Spleen (tissue), 11 donors: ENCODE measurements at regions not wholly inside any gene's neighbourhood (a gene's known extent, or its start where the extent isn't known, plus 50 kb on each side); places are given as distances from the start of the nearest gene placed in this dataset.

Source experiments
- DNase-seq: peaks from one replicate; pipeline ENCODE4 v3.0.0-alpha.2; 2020
- H3K27ac ChIP-seq, 8 donors: fragments of 200-600 bp; sonication (generic) in 7 of 8; 1 replicate in 4 of 8; 2 replicates in 4 of 8; pipeline versions ENCODE4 v1.5.0 to v1.8.0; 2016 to 2021; ENCODE audit warnings: inconsistent platforms in 4 of 8, mild to moderate bottlenecking in 4 of 8, moderate library complexity in 1 of 8
- H3K27me3 ChIP-seq, 7 donors: fragments of 200-600 bp; sonication (generic) in 6 of 7; replicated peaks in 1 of 7; 1 replicate in 4 of 7; 2 replicates in 3 of 7; pipeline versions ENCODE4 v1.5.0 to v1.8.0; 2016 to 2021; ENCODE audit warnings: inconsistent platforms in 3 of 7, mild to moderate bottlenecking in 1 of 7
- H3K36me3 ChIP-seq, 6 donors: fragments of 200-600 bp; sonication (generic) in 5 of 6; 1 replicate in 4 of 6; 2 replicates in 2 of 6; pipeline versions ENCODE4 v1.5.0 to v1.8.0; 2016 to 2021; ENCODE audit warnings: inconsistent platforms in 2 of 6
- H3K4me1 ChIP-seq, 6 donors: fragments of 200-600 bp; sonication (generic) in 5 of 6; 1 replicate in 3 of 6; 2 replicates in 3 of 6; pipeline versions ENCODE4 v1.5.0 to v1.8.0; 2016 to 2021; ENCODE audit warnings: inconsistent platforms in 3 of 6
- H3K4me3 ChIP-seq, 8 donors: fragments of 200-600 bp; sonication (generic) in 7 of 8; 1 replicate in 4 of 8; 2 replicates in 4 of 8; pipeline versions ENCODE4 v1.5.0 to v1.8.0; 2016 to 2021; ENCODE audit warnings: inconsistent platforms in 4 of 8, mild to moderate bottlenecking in 4 of 8, moderate library complexity in 2 of 8
- H3K9me3 ChIP-seq, 8 donors: fragments of 200-600 bp; sonication (generic) in 7 of 8; 1 replicate in 4 of 8; 2 replicates in 4 of 8; pipeline versions ENCODE4 v1.5.0 to v1.8.0; 2016 to 2021; ENCODE audit warnings: inconsistent platforms in 4 of 8
- CTCF ChIP-seq, 11 experiments: fragments of 200-600 bp in 7 of 11; fragments of 450-650 bp in 4 of 11; sonication (generic) in 4 of 11; IDR thresholded peaks in 8 of 11; conservative IDR thresholded peaks in 3 of 11; 1 replicate in 7 of 11; 2 replicates in 4 of 11; pipeline versions ENCODE4 v1.4.0 to v1.8.0; 2016 to 2021; ENCODE audit warnings: antibody characterized with exemption in 11 of 11, inconsistent platforms in 4 of 11, mild to moderate bottlenecking in 1 of 11
- POLR2A ChIP-seq, 3 donors: fragments of 450-650 bp; IDR thresholded peaks; one replicate each; pipeline ENCODE4 v1.5.1; 2017; ENCODE audit warnings: antibody characterized with exemption in 3 of 3, mild to moderate bottlenecking in 1 of 3
- POLR2AphosphoS5 ChIP-seq, 3 donors: sonication (generic); formaldehyde crosslinking; IDR thresholded peaks; one replicate each; pipeline ENCODE4 v1.5.1; 2017; ENCODE audit warnings: antibody characterized with exemption in 3 of 3
- WGBS, 5 donors: extraction: QIAGEN DNeasy Blood & Tissue Kit in 3 of 5; methylation state at CpG; one replicate each; pipeline versions ENCODE4 v1.1.5 to v1.1.7; 2013 to 2018; 5-methylcytosine and 5-hydroxymethylcytosine counted together
- intact Hi-C: fragments of 100-400 bp; cut with DNase I; formaldehyde crosslinking; loops from one replicate; pipeline ENCODE4 v1.15.0; 2023; ENCODE audit warnings: low total_unique reads
- donor health status: healthy with polysubstance abuse.
- donor health status: DM: no; HTN: no; CAD: no; lungs with moderate emphysema.
- donor health status: DM: no; HTN: no; CAD: no.
- donor health status: Bipolar disorder and iron deficiency.
- donor health status: healthy.
- donor health status: DM: no; HTN: no; CAD: no.
- donor health status: DM: yes; HTN: yes; CAD: no.

GRCh38 chr18:65257149-65257548 lies 493.7 kb upstream of the CDH7 start:
- H3K27me3 ChIP-seq, result no peaks in the 10 kb centered on the region
- WGBS, 5 donors, result 72 to 79% (median 76%) methylated on average over 1 of the region's 1 CpG
- H3K27ac ChIP-seq, result no peak overlapping the region
- intact Hi-C loops, result no loop called here
- peaks cover 0 to 7% (median 0%) of the 10 kb centered on the region in 8 donors for H3K9me3 ChIP-seq
- TF ChIP-seq POLR2A (IDR thresholded peaks at IDR 0.05), result no peak
- TF ChIP-seq POLR2AphosphoS5 (IDR thresholded peaks at IDR 0.05), result no peak
- TF ChIP-seq CTCF (IDR thresholded peaks at IDR 0.05 in 8 of 11, conservative IDR thresholded peaks at IDR 0.05 in 3 of 11), result no peak
- no peaks in the 10 kb centered on the region for H3K36me3 ChIP-seq
- no peak for DNase-seq
- H3K4me1 ChIP-seq, result no peaks in the 10 kb centered on the region
- H3K4me3 ChIP-seq, result no peak overlapping the region

DNA sequence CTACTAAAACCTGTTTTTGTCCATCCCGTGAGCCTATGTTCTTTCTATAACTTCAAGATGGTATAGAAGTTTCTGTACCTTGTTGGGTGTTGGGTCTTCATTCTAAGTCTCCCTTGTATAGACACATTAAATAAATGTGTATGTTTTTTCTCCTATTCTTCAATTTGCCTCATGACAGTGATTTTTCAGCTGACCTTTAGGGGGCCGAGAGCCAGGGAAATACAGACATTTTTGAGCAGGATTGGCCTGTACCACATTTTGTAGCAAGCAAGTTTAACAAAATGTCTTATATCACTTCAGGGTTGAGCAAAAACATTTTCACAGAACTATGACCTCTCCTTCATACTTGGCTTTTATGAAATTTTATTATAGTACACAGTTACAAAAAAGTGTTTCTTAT lies 495.4 kb upstream of the CDH7 start:
- H3K36me3 ChIP-seq, result no peaks in the 10 kb centered on the region
- no peak for DNase-seq
- intact Hi-C loops, result no loop called here
- TF ChIP-seq POLR2AphosphoS5 (IDR thresholded peaks at IDR 0.05), result no peak
- no peak for TF ChIP-seq POLR2A (IDR thresholded peaks at IDR 0.05)
- TF ChIP-seq CTCF (IDR thresholded peaks at IDR 0.05 in 8 of 11, conservative IDR thresholded peaks at IDR 0.05 in 3 of 11), result no peak
- WGBS, 5 donors, result 67 to 91% (median 80%) methylated on average over 2 of the region's 2 CpGs
- H3K27ac ChIP-seq, result no peak overlapping the region
- no peaks in the 10 kb centered on the region for H3K4me1 ChIP-seq
- no peaks in the 10 kb centered on the region for H3K27me3 ChIP-seq
- H3K9me3 ChIP-seq, result peaks cover 0 to 7% (median 0%) of the 10 kb centered on the region in 8 donors
- H3K4me3 ChIP-seq, result no peak overlapping the region

- 82 to 97% (median 87%) methylated on average over 1 of the region's 1 CpG for WGBS, 5 donors
- intact Hi-C loops, result no loop called here
- Histone ChIP-seq H3K9me3 (no peaks in the 10 kb centered on the region), H3K4me3 (no peak overlapping the region), H3K27ac (no peak overlapping the region), H3K4me1 (no peaks in the 10 kb centered on the region), H3K27me3 (no peaks in the 10 kb centered on the region), H3K36me3 (no peaks in the 10 kb centered on the region)
- DNase-seq, result no peak
- TF ChIP-seq POLR2AphosphoS5 (IDR thresholded peaks at IDR 0.05) (no peak), CTCF (IDR thresholded peaks at IDR 0.05 in 8 of 11, conservative IDR thresholded peaks at IDR 0.05 in 3 of 11) (no peak), POLR2A (IDR thresholded peaks at IDR 0.05) (no peak)
These were observed 511.0 kb upstream of the CDH7 start for GRCh38 chr18:65239787-65240186.

DNA sequence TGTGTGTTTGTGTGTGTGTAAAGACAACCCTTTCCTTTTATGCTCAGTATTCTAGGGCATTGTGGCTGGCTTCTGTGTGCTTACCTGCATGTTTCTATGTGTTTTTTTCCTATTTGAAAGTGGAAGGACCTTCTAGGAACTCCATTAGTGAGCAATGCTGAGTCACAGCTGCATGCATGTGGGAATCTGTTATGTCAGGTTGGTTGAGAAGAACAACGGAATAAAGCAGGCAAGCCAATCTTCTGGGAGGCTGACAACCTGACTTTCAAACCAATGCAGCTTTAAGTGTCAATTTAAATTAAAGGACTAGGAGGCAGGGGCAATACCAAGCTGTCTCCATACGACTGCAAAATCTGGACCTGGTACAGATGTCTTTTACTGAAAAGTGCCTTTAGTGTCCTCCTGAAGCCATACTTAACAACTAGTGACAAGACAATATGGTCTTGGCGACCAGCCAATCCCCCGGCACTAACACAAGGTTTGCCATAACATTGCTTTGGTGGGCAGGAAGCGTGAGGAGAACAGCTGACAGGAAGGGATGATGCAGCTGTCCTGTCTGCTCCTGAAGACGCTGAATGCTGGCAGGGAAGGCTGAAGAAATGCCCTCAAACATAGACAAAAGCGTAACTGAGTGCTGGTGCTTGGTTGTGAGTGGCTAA lies 514.7 kb upstream of the CDH7 start:
- Histone ChIP-seq H3K27ac (no peak overlapping the region), H3K27me3 (no peaks in the 10 kb centered on the region), H3K4me3 (no peak overlapping the region), H3K4me1 (no peaks in the 10 kb centered on the region), H3K36me3 (no peaks in the 10 kb centered on the region), H3K9me3 (peaks cover 0 to 7% (median 0%) of the 10 kb centered on the region in 8 donors)
- 10 to 20% (median 12%) methylated on average over 7 of the region's 7 CpGs for WGBS, 5 donors
- TF ChIP-seq POLR2A (IDR thresholded peaks at IDR 0.05) (no peak), CTCF (IDR thresholded peaks at IDR 0.05 in 8 of 11, conservative IDR thresholded peaks at IDR 0.05 in 3 of 11) (no peak), POLR2AphosphoS5 (IDR thresholded peaks at IDR 0.05) (no peak)
- intact Hi-C loops, result no loop called here
- peak; percentile 44 for DNase-seq
